ENCODE measurements at regions not wholly inside any gene's neighbourhood (a gene's known extent, or its start where the extent isn't known, plus 50 kb on each side); places are given as distances from the start of the nearest gene placed in this dataset.

GRCh38 chr2:15687243-15687642 is 95.6 kb downstream of the DDX1 start:
- TF ChIP-seq CREB5 (CRISPR knock-in tag; IDR thresholded peaks at IDR 0.05; ENCODE audit: low read depth) (no peak), ESRRG (CRISPR knock-in tag; IDR thresholded peaks at IDR 0.05) (no peak), ZNF8 (CRISPR knock-in tag; IDR thresholded peaks at IDR 0.05) (no peak), CSDC2 (CRISPR knock-in tag; IDR thresholded peaks at IDR 0.05) (no peak), PATZ1 (CRISPR knock-in tag; IDR thresholded peaks at IDR 0.05; ENCODE audit: borderline replicate concordance) (no peak), OSR1 (CRISPR knock-in tag; IDR thresholded peaks at IDR 0.05) (no peak), ISL1 (CRISPR knock-in tag; IDR thresholded peaks at IDR 0.05) (no peak), ZFP30 (CRISPR knock-in tag; IDR thresholded peaks at IDR 0.05) (no peak), ZNF70 (CRISPR knock-in tag; IDR thresholded peaks at IDR 0.05) (no peak), RARB (CRISPR knock-in tag; IDR thresholded peaks at IDR 0.05) (no peak)
